ENCODE measurements at regions not wholly inside any gene's neighbourhood (a gene's known extent, or its start where the extent isn't known, plus 50 kb on each side); places are given as distances from the start of the nearest gene placed in this dataset.

DNA sequence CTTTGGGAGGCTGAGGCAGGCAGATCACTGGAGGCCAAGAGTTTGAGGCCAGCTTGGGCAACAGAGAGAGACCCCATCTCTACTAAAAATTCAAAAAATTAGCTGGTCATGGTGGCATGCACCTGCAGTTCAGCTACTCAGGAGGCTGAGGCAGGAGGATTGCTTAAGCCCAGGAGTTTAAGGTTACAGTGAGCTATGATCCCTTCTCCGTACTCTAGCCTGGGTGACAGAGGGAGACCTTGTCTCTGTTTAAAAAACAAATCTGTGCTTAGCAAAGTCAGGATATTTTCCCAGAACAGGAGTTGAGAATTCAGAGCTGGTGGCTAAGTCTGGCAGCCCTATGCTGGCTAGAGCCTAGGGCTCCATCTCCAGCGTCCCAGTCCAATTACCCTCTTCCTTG, 142.9 kb upstream of the PZP start:
- TF ChIP-seq, protein P1, sequence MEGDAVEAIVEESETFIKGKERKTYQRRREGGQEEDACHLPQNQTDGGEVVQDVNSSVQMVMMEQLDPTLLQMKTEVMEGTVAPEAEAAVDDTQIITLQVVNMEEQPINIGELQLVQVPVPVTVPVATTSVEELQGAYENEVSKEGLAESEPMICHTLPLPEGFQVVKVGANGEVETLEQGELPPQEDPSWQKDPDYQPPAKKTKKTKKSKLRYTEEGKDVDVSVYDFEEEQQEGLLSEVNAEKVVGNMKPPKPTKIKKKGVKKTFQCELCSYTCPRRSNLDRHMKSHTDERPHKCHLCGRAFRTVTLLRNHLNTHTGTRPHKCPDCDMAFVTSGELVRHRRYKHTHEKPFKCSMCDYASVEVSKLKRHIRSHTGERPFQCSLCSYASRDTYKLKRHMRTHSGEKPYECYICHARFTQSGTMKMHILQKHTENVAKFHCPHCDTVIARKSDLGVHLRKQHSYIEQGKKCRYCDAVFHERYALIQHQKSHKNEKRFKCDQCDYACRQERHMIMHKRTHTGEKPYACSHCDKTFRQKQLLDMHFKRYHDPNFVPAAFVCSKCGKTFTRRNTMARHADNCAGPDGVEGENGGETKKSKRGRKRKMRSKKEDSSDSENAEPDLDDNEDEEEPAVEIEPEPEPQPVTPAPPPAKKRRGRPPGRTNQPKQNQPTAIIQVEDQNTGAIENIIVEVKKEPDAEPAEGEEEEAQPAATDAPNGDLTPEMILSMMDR (IDR thresholded peaks at IDR 0.05) = no peak
- TF ChIP-seq POLR2A (IDR thresholded peaks at IDR 0.05) = no peak
